SU-DHL-6 (cell line): ENCODE measurements at regions not wholly inside any gene's neighbourhood (a gene's known extent, or its start where the extent isn't known, plus 50 kb on each side); places are given as distances from the start of the nearest gene placed in this dataset.

Source experiments
- EZH2phosphoT487 ChIP-seq: fragments of 200-600 bp; sonication (generic), shearing (Covaris generic); conservative IDR thresholded peaks from 2 replicates; pipeline ENCODE4 v1.6.1; 2018; ENCODE audit warnings: mild to moderate bottlenecking, antibody characterized with exemption, low read length, moderate library complexity, mixed read lengths
- TF ChIP-seq, protein P1 (sequence below): fragments of 200-600 bp; sonication (generic); IDR thresholded peaks from one replicate; pipeline ENCODE4 v1.5.1; 2017; ENCODE audit warnings: antibody characterized with exemption, mild to moderate bottlenecking, low read length, moderate library complexity; ENCODE audit not compliant: insufficient read depth, poor library complexity, severe bottlenecking

GRCh38 chr1:5500541-5500940, 491.7 kb downstream of the NPHP4 start:
- TF ChIP-seq, protein P1, sequence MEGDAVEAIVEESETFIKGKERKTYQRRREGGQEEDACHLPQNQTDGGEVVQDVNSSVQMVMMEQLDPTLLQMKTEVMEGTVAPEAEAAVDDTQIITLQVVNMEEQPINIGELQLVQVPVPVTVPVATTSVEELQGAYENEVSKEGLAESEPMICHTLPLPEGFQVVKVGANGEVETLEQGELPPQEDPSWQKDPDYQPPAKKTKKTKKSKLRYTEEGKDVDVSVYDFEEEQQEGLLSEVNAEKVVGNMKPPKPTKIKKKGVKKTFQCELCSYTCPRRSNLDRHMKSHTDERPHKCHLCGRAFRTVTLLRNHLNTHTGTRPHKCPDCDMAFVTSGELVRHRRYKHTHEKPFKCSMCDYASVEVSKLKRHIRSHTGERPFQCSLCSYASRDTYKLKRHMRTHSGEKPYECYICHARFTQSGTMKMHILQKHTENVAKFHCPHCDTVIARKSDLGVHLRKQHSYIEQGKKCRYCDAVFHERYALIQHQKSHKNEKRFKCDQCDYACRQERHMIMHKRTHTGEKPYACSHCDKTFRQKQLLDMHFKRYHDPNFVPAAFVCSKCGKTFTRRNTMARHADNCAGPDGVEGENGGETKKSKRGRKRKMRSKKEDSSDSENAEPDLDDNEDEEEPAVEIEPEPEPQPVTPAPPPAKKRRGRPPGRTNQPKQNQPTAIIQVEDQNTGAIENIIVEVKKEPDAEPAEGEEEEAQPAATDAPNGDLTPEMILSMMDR: no peak
- no peak for TF ChIP-seq EZH2phosphoT487
